ENCODE measurements at regions not wholly inside any gene's neighbourhood (a gene's known extent, or its start where the extent isn't known, plus 50 kb on each side); places are given as distances from the start of the nearest gene placed in this dataset.

GRCh38 chr2:46845542-46846486, 69.8 kb downstream of the MCFD2 start:
- TF ChIP-seq CTCF (IDR thresholded peaks at IDR 0.05) (no peak), POLR2A (IDR thresholded peaks at IDR 0.05) (no peak), POLR2AphosphoS5 (IDR thresholded peaks at IDR 0.05) (no peak)
